ENCODE measurements at regions not wholly inside any gene's neighbourhood (a gene's known extent, or its start where the extent isn't known, plus 50 kb on each side); places are given as distances from the start of the nearest gene placed in this dataset.

DNA sequence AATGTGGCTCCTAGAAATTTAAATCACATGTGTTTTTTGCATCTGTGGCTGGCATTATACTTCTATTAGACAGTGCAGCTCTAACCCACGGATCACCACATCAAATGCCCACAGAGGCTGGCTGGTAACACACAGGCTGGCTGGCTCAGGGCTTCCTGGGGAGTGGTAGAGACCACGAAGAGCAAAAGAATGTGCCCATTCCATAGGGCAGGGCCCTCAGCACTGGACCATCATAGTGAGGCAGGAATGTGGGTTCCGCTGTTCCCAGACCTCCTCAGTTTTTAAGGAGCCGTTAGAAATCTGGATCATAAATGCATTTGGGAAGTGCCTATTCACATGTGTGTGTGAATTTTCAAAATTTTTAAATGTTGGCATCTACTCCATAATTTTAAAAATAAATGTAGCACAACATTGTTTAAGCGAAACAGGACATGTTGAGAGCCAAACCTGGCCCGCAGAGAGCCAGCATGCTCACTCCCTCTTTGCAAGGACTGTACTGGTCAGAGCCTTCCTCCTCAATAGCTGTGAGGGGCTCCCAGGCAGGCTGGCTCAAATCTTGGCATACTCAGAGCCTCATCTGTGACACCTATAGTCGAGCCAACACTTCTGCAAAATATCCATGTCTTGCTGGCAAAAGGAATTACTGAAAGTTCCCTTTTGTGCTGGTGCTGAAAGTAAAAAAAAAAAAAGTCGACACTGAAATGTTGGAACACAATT lies 190.5 kb downstream of the FNDC1 start:
- no peak for DNase-seq (ENCODE audit: low spot score)

GRCh38 chr6:159358562-159358961 lies 189.4 kb downstream of the FNDC1 start:
- no peaks in the 10 kb centered on the region for H3K27me3 ChIP-seq
- H3K9me3 ChIP-seq (ENCODE audit: low read depth), result no peaks in the 10 kb centered on the region
- H3K9me2 ChIP-seq (replicated peaks; ENCODE audit: insufficient read depth), result no peaks in the 10 kb centered on the region
- no peak overlapping the region for H3K4me3 ChIP-seq
- no peaks in the 10 kb centered on the region for H3K4me1 ChIP-seq (ENCODE audit: insufficient read depth)
- 66% methylated on average over 4 of the region's 4 CpGs for WGBS (ENCODE audit: low lambda C conversion rate, missing lambda C conversion rate)
- H3K36me3 ChIP-seq (replicated peaks; ENCODE audit: insufficient read depth, low read depth), result no peaks in the 10 kb centered on the region
- no peaks in the 10 kb centered on the region for H4K20me1 ChIP-seq (ENCODE audit: insufficient read depth, poor library complexity, severe bottlenecking)
- no peak overlapping the region for H3K4me2 ChIP-seq
- TF ChIP-seq EZH2phosphoT487 (IDR thresholded peaks at IDR 0.05; ENCODE audit: low read depth, severe bottlenecking, unreplicated experiment) (no peak), EZH2 (IDR thresholded peaks at IDR 0.05; ENCODE audit: borderline replicate concordance) (no peak)
- TF ChIP-seq, protein P1, sequence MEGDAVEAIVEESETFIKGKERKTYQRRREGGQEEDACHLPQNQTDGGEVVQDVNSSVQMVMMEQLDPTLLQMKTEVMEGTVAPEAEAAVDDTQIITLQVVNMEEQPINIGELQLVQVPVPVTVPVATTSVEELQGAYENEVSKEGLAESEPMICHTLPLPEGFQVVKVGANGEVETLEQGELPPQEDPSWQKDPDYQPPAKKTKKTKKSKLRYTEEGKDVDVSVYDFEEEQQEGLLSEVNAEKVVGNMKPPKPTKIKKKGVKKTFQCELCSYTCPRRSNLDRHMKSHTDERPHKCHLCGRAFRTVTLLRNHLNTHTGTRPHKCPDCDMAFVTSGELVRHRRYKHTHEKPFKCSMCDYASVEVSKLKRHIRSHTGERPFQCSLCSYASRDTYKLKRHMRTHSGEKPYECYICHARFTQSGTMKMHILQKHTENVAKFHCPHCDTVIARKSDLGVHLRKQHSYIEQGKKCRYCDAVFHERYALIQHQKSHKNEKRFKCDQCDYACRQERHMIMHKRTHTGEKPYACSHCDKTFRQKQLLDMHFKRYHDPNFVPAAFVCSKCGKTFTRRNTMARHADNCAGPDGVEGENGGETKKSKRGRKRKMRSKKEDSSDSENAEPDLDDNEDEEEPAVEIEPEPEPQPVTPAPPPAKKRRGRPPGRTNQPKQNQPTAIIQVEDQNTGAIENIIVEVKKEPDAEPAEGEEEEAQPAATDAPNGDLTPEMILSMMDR (IDR thresholded peaks at IDR 0.05; ENCODE audit: poor library complexity), result no peak
- DNase-seq (ENCODE audit: low spot score), result no peak
- H3K27ac ChIP-seq, result no peak overlapping the region
- H3K79me2 ChIP-seq, result no peaks in the 10 kb centered on the region
- no peak overlapping the region for H2AFZ ChIP-seq

More for the DNA sequence above, 190.5 kb downstream of the FNDC1 start:
- H3K27me3 ChIP-seq, result no peaks in the 10 kb centered on the region
- H3K79me2 ChIP-seq, result no peaks in the 10 kb centered on the region
- H3K9me3 ChIP-seq (ENCODE audit: low read depth), result no peaks in the 10 kb centered on the region
- H3K4me1 ChIP-seq (ENCODE audit: insufficient read depth), result no peaks in the 10 kb centered on the region
- WGBS (ENCODE audit: low lambda C conversion rate, missing lambda C conversion rate), result 78% methylated on average over 8 of the region's 8 CpGs
- no peak overlapping the region for H3K27ac ChIP-seq
- no peak for TF ChIP-seq EZH2 (IDR thresholded peaks at IDR 0.05; ENCODE audit: borderline replicate concordance)
- TF ChIP-seq, protein P1 (IDR thresholded peaks at IDR 0.05; ENCODE audit: poor library complexity), result no peak
- no peak for TF ChIP-seq EZH2phosphoT487 (IDR thresholded peaks at IDR 0.05; ENCODE audit: low read depth, severe bottlenecking, unreplicated experiment)
- no peak overlapping the region for H2AFZ ChIP-seq
- H3K36me3 ChIP-seq (replicated peaks; ENCODE audit: insufficient read depth, low read depth), result no peaks in the 10 kb centered on the region
- no peaks in the 10 kb centered on the region for H3K9me2 ChIP-seq (replicated peaks; ENCODE audit: insufficient read depth)
- no peak overlapping the region for H3K4me3 ChIP-seq
- H3K4me2 ChIP-seq, result no peak overlapping the region
- H4K20me1 ChIP-seq (ENCODE audit: insufficient read depth, poor library complexity, severe bottlenecking), result no peaks in the 10 kb centered on the region

- Histone ChIP-seq H2AFZ (no peak overlapping the region), H3K27me3 (no peaks in the 10 kb centered on the region), H3K4me2 (no peak overlapping the region), H3K4me1 (ENCODE audit: insufficient read depth) (no peaks in the 10 kb centered on the region), H3K4me3 (no peak overlapping the region), H3K9me3 (ENCODE audit: low read depth) (no peaks in the 10 kb centered on the region), H3K27ac (no peak overlapping the region), H3K79me2 (no peaks in the 10 kb centered on the region), H3K36me3 (replicated peaks; ENCODE audit: insufficient read depth, low read depth) (no peaks in the 10 kb centered on the region), H3K9me2 (replicated peaks; ENCODE audit: insufficient read depth) (no peaks in the 10 kb centered on the region), H4K20me1 (ENCODE audit: insufficient read depth, poor library complexity, severe bottlenecking) (no peaks in the 10 kb centered on the region)
- no peak for TF ChIP-seq EZH2 (IDR thresholded peaks at IDR 0.05; ENCODE audit: borderline replicate concordance)
- TF ChIP-seq EZH2phosphoT487 (IDR thresholded peaks at IDR 0.05; ENCODE audit: low read depth, severe bottlenecking, unreplicated experiment), result no peak
- TF ChIP-seq, protein P1 (IDR thresholded peaks at IDR 0.05; ENCODE audit: poor library complexity), result no peak
- no peak for DNase-seq (ENCODE audit: low spot score)
- WGBS (ENCODE audit: low lambda C conversion rate, missing lambda C conversion rate), result 73% methylated on average over 7 of the region's 7 CpGs
These were observed 188.2 kb downstream of the FNDC1 start for GRCh38 chr6:159357211-159357915.

Measured in hepatocyte (in vitro differentiated cells).